SK-N-SH treated with all-trans-retinoic acid at 6 μM for 48 hours (cell line): ENCODE measurements at regions not wholly inside any gene's neighbourhood (a gene's known extent, or its start where the extent isn't known, plus 50 kb on each side); places are given as distances from the start of the nearest gene placed in this dataset.

Source experiments
- CSRNP3 ChIP-seq: fragments of 250-450 bp; sonication (Bioruptor Pico); IDR thresholded peaks from 2 replicates; pipeline ENCODE4 v1.5.1; 2021; ENCODE audit warnings: mild to moderate bottlenecking, moderate library complexity
- GLIS3 ChIP-seq: fragments of 250-450 bp; sonication (Bioruptor Pico); IDR thresholded peaks from 2 replicates; pipeline ENCODE4 v1.5.0; 2020; ENCODE audit warnings: mild to moderate bottlenecking, moderate library complexity
- TSHZ2 ChIP-seq: fragments of 250-450 bp; sonication (Bioruptor Pico); IDR thresholded peaks from 2 replicates; pipeline ENCODE4 v1.5.0; 2020; ENCODE audit warnings: mild to moderate bottlenecking, moderate library complexity
- ZC3H10 ChIP-seq: fragments of 250-450 bp; sonication (Bioruptor Pico); IDR thresholded peaks from 2 replicates; pipeline ENCODE4 v1.5.1; 2021; ENCODE audit warnings: mild to moderate bottlenecking, moderate library complexity
- ZFP3 ChIP-seq: fragments of 250-450 bp; sonication (Bioruptor Pico); IDR thresholded peaks from 2 replicates; pipeline ENCODE4 v1.5.0; 2020; ENCODE audit warnings: mild to moderate bottlenecking, moderate library complexity
- ZNF8 ChIP-seq: fragments of 450-650 bp; formaldehyde crosslinking; IDR thresholded peaks from 2 replicates; pipeline ENCODE4 v1.5.0; 2020; ENCODE audit warnings: mild to moderate bottlenecking, moderate library complexity

GRCh38 chrX:26597981-26598380 is 382.0 kb downstream of the MAGEB5 start:
- TF ChIP-seq ZNF8 (CRISPR knock-in tag) = no peak
- no peak for TF ChIP-seq TSHZ2
- TF ChIP-seq CSRNP3 (CRISPR knock-in tag) = no peak
- no peak for TF ChIP-seq GLIS3 (CRISPR knock-in tag)
- TF ChIP-seq ZC3H10 = no peak
- no peak for TF ChIP-seq ZFP3
